H1 (cell line): ENCODE measurements at regions not wholly inside any gene's neighbourhood (a gene's known extent, or its start where the extent isn't known, plus 50 kb on each side); places are given as distances from the start of the nearest gene placed in this dataset.

ENCODE experiments used
- ASH2L ChIP-seq: fragments of 200-600, 300-600 bp; sonication (generic); IDR thresholded peaks from one replicate; pipeline ENCODE4 v1.7.1; 2017; ENCODE audit warnings: low read length
- HDAC6 ChIP-seq: IDR thresholded peaks from one replicate; pipeline ENCODE4 v1.7.1; 2012; ENCODE audit warnings: low read depth, mild to moderate bottlenecking, inconsistent platforms, low read length, moderate library complexity
- RNF2 ChIP-seq: fragments of 200-900, 300-1000 bp; sonication (generic); IDR thresholded peaks from 2 replicates; pipeline ENCODE4 v1.7.1; 2016; ENCODE audit warnings: borderline replicate concordance, low read depth, mild to moderate bottlenecking, antibody characterized with exemption, low read length; ENCODE audit not compliant: poor library complexity, severe bottlenecking; ENCODE audit errors: missing control alignments
- SIX5 ChIP-seq: IDR thresholded peaks from 2 replicates; pipeline ENCODE4 v1.6.1; 2011; ENCODE audit warnings: mild to moderate bottlenecking, low read depth, low read length
- TF ChIP-seq, protein P1 (sequence below), 3 experiments: IDR thresholded peaks; 1 replicate in 2 of 3; 2 replicates in 1 of 3; pipeline versions ENCODE4 v1.5.1 to v1.6.1; 2011; ENCODE audit warnings: low read length in 3 of 3, mild to moderate bottlenecking in 3 of 3, inconsistent platforms in 2 of 3, low read depth in 1 of 3, moderate library complexity in 1 of 3; ENCODE audit not compliant: insufficient read depth in 1 of 3; ENCODE audit errors: control extremely low read depth in 1 of 3

DNA sequence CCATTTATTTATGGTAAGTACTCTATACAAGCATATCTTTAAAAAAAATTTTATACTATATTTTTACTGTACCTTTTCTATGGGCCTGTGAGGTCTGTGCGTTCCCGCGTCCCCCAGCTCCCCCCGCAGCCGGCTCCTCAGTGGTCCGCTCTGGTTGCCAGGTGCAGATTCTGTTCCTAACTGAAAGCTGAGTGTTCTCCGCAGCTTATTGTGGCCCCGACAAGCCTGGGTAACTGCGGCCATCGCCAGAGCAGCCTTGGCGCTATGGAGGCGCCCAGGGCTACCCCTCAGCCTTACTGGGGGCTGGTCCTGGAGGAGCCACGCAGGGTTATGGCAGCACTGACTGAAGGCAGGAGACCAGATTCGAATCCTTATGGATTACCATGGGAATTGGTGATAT is 896.8 kb downstream of the PCDH17 start (continued):
- no peak for TF ChIP-seq RNF2
- TF ChIP-seq ASH2L = no peak
- TF ChIP-seq HDAC6 = no peak
- TF ChIP-seq, protein P1, sequence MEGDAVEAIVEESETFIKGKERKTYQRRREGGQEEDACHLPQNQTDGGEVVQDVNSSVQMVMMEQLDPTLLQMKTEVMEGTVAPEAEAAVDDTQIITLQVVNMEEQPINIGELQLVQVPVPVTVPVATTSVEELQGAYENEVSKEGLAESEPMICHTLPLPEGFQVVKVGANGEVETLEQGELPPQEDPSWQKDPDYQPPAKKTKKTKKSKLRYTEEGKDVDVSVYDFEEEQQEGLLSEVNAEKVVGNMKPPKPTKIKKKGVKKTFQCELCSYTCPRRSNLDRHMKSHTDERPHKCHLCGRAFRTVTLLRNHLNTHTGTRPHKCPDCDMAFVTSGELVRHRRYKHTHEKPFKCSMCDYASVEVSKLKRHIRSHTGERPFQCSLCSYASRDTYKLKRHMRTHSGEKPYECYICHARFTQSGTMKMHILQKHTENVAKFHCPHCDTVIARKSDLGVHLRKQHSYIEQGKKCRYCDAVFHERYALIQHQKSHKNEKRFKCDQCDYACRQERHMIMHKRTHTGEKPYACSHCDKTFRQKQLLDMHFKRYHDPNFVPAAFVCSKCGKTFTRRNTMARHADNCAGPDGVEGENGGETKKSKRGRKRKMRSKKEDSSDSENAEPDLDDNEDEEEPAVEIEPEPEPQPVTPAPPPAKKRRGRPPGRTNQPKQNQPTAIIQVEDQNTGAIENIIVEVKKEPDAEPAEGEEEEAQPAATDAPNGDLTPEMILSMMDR (IDR thresholded peaks at IDR 0.05; ENCODE audit: control extremely low read depth in 1 of 3, insufficient read depth in 1 of 3, low read depth in 1 of 3, low read length in 3 of 3) = no peak
- no peak for TF ChIP-seq SIX5
